HG03442 (cell line): ENCODE measurements at regions not wholly inside any gene's neighbourhood (a gene's known extent, or its start where the extent isn't known, plus 50 kb on each side); places are given as distances from the start of the nearest gene placed in this dataset.

ENCODE experiments used
- ATAC-seq: cut with Tn5 transposase; IDR thresholded peaks from one replicate; pipeline ENCODE4 v1.9.1; 2021; ENCODE audit warnings: mild to moderate bottlenecking, moderate library complexity; ENCODE audit not compliant: unreplicated experiment

GRCh38 chr19:28292822-28293500 is 920.0 kb downstream of the UQCRFS1 start:
- no peak for ATAC-seq

GRCh38 chr19:28291874-28292273 is 921.1 kb downstream of the UQCRFS1 start:
- no peak for ATAC-seq

- no peak for ATAC-seq
These were observed 921.8 kb downstream of the UQCRFS1 start for GRCh38 chr19:28290963-28291657.

GRCh38 chr19:28289295-28290063 is 923.5 kb downstream of the UQCRFS1 start:
- no peak for ATAC-seq

GRCh38 chr19:28288572-28289264 is 924.2 kb downstream of the UQCRFS1 start:
- no peak for ATAC-seq

- no peak for ATAC-seq
These were observed 927.0 kb downstream of the UQCRFS1 start for GRCh38 chr19:28285917-28286316.

- ATAC-seq, result no peak
These were observed 927.9 kb downstream of the UQCRFS1 start for GRCh38 chr19:28285078-28285477.

- ATAC-seq, result no peak
These were observed 928.6 kb downstream of the UQCRFS1 start for GRCh38 chr19:28284389-28284788.

- ATAC-seq, result no peak
These were observed 929.4 kb downstream of the UQCRFS1 start for GRCh38 chr19:28283592-28283991.

- ATAC-seq, result no peak
These were observed 931.3 kb downstream of the UQCRFS1 start for GRCh38 chr19:28281676-28282075.

GRCh38 chr19:28264556-28264955 is 948.4 kb downstream of the UQCRFS1 start:
- no peak for ATAC-seq

- no peak for ATAC-seq
These were observed 954.1 kb downstream of the UQCRFS1 start for GRCh38 chr19:28258829-28259228.

- no peak for ATAC-seq
These were observed 955.6 kb downstream of the UQCRFS1 start for GRCh38 chr19:28257396-28257795.

GRCh38 chr19:28247243-28247642 is 965.7 kb downstream of the UQCRFS1 start:
- ATAC-seq, result no peak

- ATAC-seq, result no peak
These were observed 967.0 kb downstream of the UQCRFS1 start for GRCh38 chr19:28245937-28246336.

GRCh38 chr19:28244966-28245365 is 968.0 kb downstream of the UQCRFS1 start:
- ATAC-seq, result no peak

- no peak for ATAC-seq
These were observed 970.5 kb downstream of the UQCRFS1 start for GRCh38 chr19:28242317-28242927.

- no peak for ATAC-seq
These were observed 973.7 kb downstream of the UQCRFS1 start for GRCh38 chr19:28239270-28239669.

- ATAC-seq, result no peak
These were observed 974.6 kb downstream of the UQCRFS1 start for GRCh38 chr19:28238270-28238820.

GRCh38 chr19:28235606-28236125 is 977.3 kb downstream of the UQCRFS1 start:
- no peak for ATAC-seq
